ENCODE measurements at regions not wholly inside any gene's neighbourhood (a gene's known extent, or its start where the extent isn't known, plus 50 kb on each side); places are given as distances from the start of the nearest gene placed in this dataset.

DNA sequence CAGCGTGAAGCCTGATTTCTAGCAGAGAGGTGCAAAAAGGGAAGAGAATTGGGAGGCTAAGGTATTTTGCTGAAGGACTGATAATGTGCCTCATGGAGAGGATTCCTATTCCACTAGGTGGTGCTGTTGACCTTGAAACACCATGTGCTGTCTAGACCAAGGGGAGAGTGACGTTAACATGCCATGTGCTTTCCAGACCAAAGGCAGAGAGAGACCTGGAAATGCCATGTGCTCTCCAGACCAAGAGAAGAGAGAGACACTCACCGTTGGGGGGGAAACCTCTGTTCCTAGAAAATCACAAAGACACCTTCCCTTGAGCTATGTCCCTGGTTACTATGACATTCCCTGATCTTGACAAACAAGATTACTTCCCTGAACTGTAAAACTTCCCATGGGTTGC is 286.0 kb upstream of the TUSC1 start:
- TF ChIP-seq, protein P1, sequence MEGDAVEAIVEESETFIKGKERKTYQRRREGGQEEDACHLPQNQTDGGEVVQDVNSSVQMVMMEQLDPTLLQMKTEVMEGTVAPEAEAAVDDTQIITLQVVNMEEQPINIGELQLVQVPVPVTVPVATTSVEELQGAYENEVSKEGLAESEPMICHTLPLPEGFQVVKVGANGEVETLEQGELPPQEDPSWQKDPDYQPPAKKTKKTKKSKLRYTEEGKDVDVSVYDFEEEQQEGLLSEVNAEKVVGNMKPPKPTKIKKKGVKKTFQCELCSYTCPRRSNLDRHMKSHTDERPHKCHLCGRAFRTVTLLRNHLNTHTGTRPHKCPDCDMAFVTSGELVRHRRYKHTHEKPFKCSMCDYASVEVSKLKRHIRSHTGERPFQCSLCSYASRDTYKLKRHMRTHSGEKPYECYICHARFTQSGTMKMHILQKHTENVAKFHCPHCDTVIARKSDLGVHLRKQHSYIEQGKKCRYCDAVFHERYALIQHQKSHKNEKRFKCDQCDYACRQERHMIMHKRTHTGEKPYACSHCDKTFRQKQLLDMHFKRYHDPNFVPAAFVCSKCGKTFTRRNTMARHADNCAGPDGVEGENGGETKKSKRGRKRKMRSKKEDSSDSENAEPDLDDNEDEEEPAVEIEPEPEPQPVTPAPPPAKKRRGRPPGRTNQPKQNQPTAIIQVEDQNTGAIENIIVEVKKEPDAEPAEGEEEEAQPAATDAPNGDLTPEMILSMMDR (IDR thresholded peaks at IDR 0.05; ENCODE audit: poor library complexity, severe bottlenecking) = peak; percentile 78
- DNase-seq (ENCODE audit: low spot score) (no peak), ATAC-seq (ENCODE audit: low read depth) (peak; percentile 75)
- Histone ChIP-seq H3K27me3 (ENCODE audit: insufficient read depth, poor library complexity, severe bottlenecking) (no peaks in the 10 kb centered on the region), H3K27ac (ENCODE audit: poor library complexity, severe bottlenecking) (no peak overlapping the region), H3K4me1 (ENCODE audit: insufficient read depth, poor library complexity, severe bottlenecking) (no peaks in the 10 kb centered on the region), H3K9me3 (ENCODE audit: severe bottlenecking) (no peaks in the 10 kb centered on the region), H3K4me3 (ENCODE audit: severe bottlenecking) (no peak overlapping the region), H3K36me3 (ENCODE audit: low read depth) (no peaks in the 10 kb centered on the region)

DNA sequence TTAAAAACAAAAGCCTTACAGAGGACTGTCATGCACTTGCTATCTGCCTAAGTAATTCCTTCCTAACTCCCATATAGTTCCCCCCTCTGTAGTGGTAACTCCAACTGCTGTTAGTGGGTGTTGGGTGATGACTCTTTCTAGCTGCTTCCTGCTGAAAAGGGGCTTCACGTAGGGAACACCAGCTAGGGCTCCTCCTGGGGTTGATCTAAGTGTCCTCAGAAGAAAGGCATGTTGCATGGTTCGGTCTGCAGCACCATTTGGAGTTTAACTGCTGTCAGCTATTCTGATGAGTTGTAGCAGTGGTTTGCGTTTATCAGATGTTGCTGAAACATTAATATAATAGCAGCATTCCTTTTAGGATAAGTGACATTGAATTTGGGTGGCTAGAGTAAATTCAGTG is 281.9 kb upstream of the TUSC1 start:
- Histone ChIP-seq H3K4me3 (ENCODE audit: severe bottlenecking) (no peak overlapping the region), H3K27me3 (ENCODE audit: insufficient read depth, poor library complexity, severe bottlenecking) (peaks cover 14% of the 10 kb centered on the region), H3K27ac (ENCODE audit: poor library complexity, severe bottlenecking) (no peak overlapping the region), H3K4me1 (ENCODE audit: insufficient read depth, poor library complexity, severe bottlenecking) (no peaks in the 10 kb centered on the region), H3K9me3 (ENCODE audit: severe bottlenecking) (no peaks in the 10 kb centered on the region), H3K36me3 (ENCODE audit: low read depth) (no peaks in the 10 kb centered on the region)
- TF ChIP-seq, protein P1 (IDR thresholded peaks at IDR 0.05; ENCODE audit: poor library complexity, severe bottlenecking) = no peak
- no peak for ATAC-seq (ENCODE audit: low read depth)
- DNase-seq (ENCODE audit: low spot score) = no peak

DNA sequence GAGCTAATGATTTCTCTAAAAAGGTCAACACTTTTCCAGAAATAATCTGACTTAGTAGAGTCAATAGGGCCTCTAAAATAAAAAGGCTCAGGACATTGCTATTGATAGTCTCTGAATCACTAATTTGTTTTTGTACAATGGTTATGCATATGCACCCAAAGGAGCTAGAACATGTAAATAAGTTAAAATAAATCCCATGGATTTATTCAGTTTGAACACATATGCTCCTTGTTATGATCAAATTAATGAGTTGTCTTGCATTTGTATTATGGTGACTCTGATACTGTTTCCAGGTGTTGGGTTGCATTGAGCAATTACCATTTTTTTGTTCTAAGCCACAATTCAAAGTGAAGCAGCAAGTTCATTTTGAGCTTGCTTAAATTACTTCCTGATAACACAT is 276.0 kb upstream of the TUSC1 start:
- H3K27me3 ChIP-seq (ENCODE audit: insufficient read depth, poor library complexity, severe bottlenecking) = peaks cover 16% of the 10 kb centered on the region
- ATAC-seq (ENCODE audit: low read depth) (no peak), DNase-seq (ENCODE audit: low spot score) (no peak)
- no peaks in the 10 kb centered on the region for H3K4me1 ChIP-seq (ENCODE audit: insufficient read depth, poor library complexity, severe bottlenecking)
- no peak overlapping the region for H3K27ac ChIP-seq (ENCODE audit: poor library complexity, severe bottlenecking)
- no peaks in the 10 kb centered on the region for H3K36me3 ChIP-seq (ENCODE audit: low read depth)
- TF ChIP-seq, protein P1 (IDR thresholded peaks at IDR 0.05; ENCODE audit: poor library complexity, severe bottlenecking) = no peak
- no peaks in the 10 kb centered on the region for H3K9me3 ChIP-seq (ENCODE audit: severe bottlenecking)
- H3K4me3 ChIP-seq (ENCODE audit: severe bottlenecking) = no peak overlapping the region

DNA sequence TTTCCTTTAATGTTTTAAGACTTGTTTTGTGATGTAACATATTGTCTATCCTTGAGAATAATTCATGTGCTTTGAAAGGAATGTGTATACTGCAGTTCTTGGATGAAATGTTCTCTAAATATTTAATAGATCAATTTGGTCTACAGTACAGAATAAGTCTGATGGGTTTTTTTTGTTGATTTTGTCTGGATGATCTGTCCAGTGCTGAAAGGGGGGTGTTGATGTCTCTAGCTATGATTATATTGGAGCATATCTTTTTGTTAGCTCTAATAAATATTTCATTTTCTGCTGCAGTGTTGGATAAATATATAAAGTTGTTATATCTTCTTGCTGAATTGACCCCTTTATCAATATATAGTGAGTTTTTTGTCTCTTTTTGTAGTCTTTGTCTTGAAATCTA is 269.9 kb upstream of the TUSC1 start:
- ATAC-seq (ENCODE audit: low read depth) = no peak
- no peak overlapping the region for H3K27ac ChIP-seq (ENCODE audit: poor library complexity, severe bottlenecking)
- no peak for DNase-seq (ENCODE audit: low spot score)
- H3K9me3 ChIP-seq (ENCODE audit: severe bottlenecking) = no peaks in the 10 kb centered on the region
- no peak overlapping the region for H3K4me3 ChIP-seq (ENCODE audit: severe bottlenecking)
- no peaks in the 10 kb centered on the region for H3K27me3 ChIP-seq (ENCODE audit: insufficient read depth, poor library complexity, severe bottlenecking)
- TF ChIP-seq, protein P1 (IDR thresholded peaks at IDR 0.05; ENCODE audit: poor library complexity, severe bottlenecking) = no peak
- H3K4me1 ChIP-seq (ENCODE audit: insufficient read depth, poor library complexity, severe bottlenecking) = no peaks in the 10 kb centered on the region
- no peaks in the 10 kb centered on the region for H3K36me3 ChIP-seq (ENCODE audit: low read depth)

DNA sequence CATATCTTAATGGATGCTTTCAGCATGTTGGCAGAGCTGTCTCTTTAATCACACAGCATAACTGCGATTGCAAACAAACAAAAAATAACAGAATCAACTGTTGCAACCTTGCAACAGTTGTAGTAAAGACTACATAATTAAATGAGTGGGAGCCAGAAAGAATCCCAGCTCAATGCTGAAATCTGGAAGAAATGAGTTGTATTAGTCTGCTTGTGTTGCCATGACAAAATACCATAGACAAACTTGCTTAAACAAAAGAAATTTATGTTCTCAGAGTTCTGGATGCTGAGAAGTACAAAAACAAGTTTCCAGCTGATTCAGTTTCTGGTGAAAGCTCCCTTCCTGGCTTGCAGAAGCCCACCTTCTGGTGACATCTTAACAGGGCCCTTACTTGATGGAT is 260.9 kb upstream of the TUSC1 start:
- TF ChIP-seq, protein P1 (IDR thresholded peaks at IDR 0.05; ENCODE audit: poor library complexity, severe bottlenecking) = no peak

More for the DNA sequence above, 260.9 kb upstream of the TUSC1 start:
- no peak overlapping the region for H3K27ac ChIP-seq (ENCODE audit: poor library complexity, severe bottlenecking)
- DNase-seq (ENCODE audit: low spot score) (no peak), ATAC-seq (ENCODE audit: low read depth) (no peak)
- H3K27me3 ChIP-seq (ENCODE audit: insufficient read depth, poor library complexity, severe bottlenecking) = peaks cover 9% of the 10 kb centered on the region
- no peaks in the 10 kb centered on the region for H3K4me1 ChIP-seq (ENCODE audit: insufficient read depth, poor library complexity, severe bottlenecking)
- H3K4me3 ChIP-seq (ENCODE audit: severe bottlenecking) = no peak overlapping the region
- no peaks in the 10 kb centered on the region for H3K36me3 ChIP-seq (ENCODE audit: low read depth)
- no peaks in the 10 kb centered on the region for H3K9me3 ChIP-seq (ENCODE audit: severe bottlenecking)

All from RWPE2 (cell line).